ENCODE measurements at regions not wholly inside any gene's neighbourhood (a gene's known extent, or its start where the extent isn't known, plus 50 kb on each side); places are given as distances from the start of the nearest gene placed in this dataset.
"Not testable (repeated sequence)": the region's sequence is repeated elsewhere in the genome, so short reads cannot be mapped to it uniquely, and the experiment has no call there.

DNA sequence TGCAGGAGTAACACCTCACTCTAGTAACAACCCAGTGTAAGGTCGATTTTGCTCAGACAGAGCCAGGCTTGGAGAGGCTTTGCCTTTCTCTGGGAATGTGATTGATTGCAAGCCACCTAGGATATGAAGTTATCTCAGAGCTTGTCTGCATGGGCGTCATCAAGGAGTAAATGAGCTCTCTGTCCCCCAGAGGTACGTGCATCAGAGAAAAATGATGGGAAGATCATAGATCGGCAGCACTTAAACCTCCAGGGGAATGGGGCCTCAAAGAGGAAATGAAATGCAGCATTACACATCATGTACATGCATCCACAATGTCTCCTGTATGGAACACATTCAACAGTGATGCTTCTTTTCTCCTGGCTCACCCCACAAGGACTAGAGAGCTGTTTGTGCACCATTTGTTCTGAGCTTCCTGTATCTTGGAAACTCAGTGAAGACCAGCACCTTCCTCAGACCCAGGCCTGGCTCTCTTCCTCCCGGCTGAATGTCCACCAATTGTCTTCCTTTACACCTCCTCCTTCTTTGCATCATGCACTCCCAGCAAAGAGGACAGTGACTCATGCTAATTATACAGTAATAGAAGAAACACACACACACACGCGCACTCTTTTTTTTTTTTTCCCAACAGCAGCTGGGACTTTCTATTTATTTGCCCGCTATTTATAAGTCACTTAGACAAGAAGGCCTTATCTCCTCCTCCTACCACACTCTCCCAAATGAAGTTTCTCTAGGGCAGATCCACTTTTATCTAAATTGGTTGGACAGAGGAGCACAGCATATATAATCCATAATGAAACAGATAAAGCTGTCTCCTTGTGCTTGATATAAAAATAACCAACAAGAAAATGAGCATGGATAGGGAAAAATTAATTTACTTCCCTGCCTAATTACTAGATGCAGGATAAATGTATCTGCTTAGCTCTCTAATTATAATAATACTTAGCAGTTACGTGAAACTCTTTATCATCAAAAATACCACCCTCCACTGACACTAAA lies 990.7 kb downstream of the CCSER2 start:
- DNase-seq (ENCODE audit: low spot score): peak; percentile 20

DNA sequence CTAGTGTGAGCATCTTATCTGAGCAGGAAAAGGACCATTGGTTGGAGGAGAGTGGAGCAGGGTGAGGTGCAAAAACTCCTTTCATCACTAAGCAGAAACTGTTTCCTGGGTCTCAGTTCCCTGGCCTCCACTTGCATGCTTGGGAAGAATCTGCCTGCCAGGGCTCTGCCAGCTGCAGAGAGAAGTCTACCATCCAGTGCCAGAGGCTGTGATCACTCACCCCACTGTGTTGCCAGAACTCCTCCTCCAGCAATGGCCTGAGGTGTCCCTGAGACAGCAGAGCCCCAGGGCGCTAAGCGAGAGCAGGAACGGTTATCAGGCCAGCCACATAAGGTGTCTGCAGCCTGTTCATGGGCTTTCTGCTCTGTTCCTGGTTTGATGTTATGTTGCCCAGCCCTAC lies 991.4 kb downstream of the CCSER2 start:
- DNase-seq (ENCODE audit: low spot score): no peak

GRCh38 chr10:85333594-85333993 lies 1005.2 kb downstream of the CCSER2 start:
- no peak for DNase-seq (ENCODE audit: low spot score)

DNA sequence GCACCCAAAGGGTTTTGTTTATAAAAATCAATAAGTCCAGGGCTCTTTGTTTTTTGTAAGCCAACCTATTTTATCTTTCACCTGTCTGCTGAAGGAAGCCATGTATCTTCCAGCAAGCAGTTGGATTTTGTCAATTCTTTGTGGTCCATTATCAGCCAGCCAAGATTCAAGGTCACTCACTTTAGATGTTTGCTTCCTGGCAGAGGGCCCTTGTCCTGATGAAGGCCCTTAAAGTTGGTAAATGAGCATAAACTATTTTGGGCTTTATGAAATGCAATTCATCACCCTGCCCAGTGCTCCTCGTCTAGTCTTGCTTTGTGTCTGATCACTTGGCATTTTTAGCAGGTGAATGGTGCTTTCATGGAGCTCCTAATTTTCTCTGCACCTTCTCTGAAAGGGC lies 1004.2 kb downstream of the GRID1 start:
- DNase-seq (ENCODE audit: low spot score): no peak

GRCh38 chr10:85377029-85377806 lies 989.4 kb downstream of the GRID1 start:
- no peak for DNase-seq (ENCODE audit: low spot score)

DNA sequence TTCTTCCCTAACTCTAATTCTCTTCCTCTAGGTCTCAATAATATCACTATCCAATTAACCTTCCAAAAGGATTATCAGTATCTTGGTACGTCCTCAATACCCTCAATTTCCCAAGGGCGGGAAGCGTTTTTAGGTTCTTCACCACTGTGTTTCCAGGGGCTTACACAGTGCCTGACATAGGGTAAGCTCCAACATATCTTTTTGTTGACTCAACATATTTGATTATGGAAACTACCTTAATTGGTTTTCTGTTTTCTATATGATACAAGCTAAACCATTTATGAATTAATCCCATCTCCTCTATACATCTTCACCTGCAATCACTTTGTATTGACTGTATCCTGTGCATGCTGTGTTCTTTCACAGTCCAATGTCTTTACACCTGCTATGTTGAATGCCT lies 987.3 kb downstream of the GRID1 start:
- no peak for DNase-seq (ENCODE audit: low spot score)

- DNase-seq (ENCODE audit: low spot score): no peak
Measured at GRCh38 chr10:85400981-85401695, 965.5 kb downstream of the GRID1 start.

GRCh38 chr10:85402541-85402940 lies 964.1 kb downstream of the GRID1 start:
- no peak for DNase-seq (ENCODE audit: low spot score)

GRCh38 chr10:85407088-85407487 lies 959.5 kb downstream of the GRID1 start:
- DNase-seq (ENCODE audit: low spot score): no peak

- DNase-seq (ENCODE audit: low spot score): no peak
Measured at GRCh38 chr10:85408388-85408787, 958.2 kb downstream of the GRID1 start.

DNA sequence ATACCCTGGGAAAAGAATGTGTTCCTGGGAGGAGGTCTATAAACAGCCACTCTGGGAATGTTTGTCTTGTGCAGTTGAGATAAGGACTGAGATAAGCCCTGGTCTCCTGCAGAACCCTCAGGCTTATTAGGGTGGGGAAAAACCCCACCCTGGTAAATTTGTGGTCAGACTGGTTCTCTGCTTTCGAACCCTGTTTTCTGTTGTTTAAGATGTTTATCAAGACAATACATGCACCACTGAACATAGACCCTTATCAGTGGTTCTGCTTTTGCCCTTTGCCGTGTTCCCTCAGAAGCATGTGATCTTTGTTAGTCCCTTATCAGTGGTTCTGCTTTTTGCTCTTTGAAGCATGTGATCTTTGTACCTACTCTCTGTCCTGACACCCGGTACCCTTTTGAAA lies 956.0 kb downstream of the GRID1 start:
- DNase-seq (ENCODE audit: low spot score): not testable (repeated sequence)

- no peak for DNase-seq (ENCODE audit: low spot score)
Measured at GRCh38 chr10:85413570-85413969, 953.0 kb downstream of the GRID1 start.

DNA sequence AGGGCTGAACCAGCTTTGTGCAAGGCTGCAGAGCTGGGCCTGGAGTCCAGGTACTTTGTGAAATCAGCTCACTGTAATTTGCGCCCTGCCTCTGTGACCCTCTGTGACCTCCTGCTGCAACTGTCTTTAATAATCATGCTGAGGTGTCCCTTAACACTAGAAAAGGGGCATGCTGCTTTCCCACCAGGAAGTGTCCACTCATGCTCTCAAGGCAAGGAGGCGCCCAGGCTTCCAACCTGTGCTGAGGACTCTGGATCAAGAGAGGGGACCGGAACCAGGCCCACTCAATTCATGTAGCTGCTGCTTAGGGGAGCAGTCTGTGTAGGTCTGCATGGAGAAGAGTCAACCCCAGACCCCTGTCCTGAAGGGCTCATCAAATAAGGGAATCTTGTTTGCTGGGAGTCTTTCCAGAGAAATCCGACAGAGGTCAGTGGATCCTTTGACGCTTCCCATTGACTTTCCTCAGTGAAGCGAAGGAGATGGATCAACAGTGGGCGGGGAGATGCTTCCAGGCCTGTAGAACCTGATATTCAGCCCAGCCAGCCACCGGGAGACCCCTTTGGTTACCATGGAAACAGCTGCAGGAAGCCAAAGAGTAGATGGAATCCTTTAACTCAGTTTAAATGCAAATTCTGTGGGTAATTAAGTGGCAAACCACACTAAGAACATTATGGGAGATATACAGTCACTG lies 945.9 kb downstream of the GRID1 start:
- no peak for DNase-seq (ENCODE audit: low spot score)

DNA sequence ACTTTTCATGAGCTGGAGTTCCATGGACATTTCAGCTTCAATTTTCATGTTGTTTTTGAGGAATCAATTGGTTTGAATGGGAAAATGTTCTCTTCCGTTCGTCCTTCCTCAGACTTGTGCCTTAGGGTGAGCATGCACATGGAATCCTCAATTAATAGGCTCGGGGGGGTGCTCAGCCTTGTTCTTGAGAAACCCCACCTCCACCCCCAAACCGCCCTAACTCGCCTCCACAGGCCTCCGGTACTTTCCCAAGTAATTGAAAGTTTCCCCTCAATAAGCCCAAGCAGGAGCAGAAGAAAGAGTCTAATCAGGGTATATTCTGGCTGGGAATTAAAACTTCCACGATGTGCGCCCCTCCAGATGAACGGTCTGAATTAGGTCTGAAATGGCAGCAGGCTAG lies 945.2 kb downstream of the GRID1 start:
- no peak for DNase-seq (ENCODE audit: low spot score)

GRCh38 chr10:85429126-85429525 lies 937.5 kb downstream of the GRID1 start:
- no peak for DNase-seq (ENCODE audit: low spot score)

DNA sequence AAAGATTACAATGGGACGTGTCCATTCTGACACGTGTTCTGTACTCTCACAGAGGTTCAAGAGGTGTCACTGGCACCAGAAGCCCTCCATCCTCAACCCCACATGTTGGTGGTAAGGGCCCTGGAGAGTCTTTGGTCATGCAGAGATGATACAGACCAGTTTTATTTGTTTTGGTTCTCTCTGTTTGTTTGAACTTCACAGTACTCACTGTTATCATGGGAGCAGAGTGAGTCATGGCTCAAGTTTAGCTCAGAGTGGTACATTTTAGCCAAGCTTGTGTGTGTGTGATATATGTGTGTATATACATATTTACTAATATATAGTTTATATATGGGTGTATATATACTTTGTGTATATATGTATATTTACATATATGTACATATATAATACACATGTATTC lies 935.6 kb downstream of the GRID1 start:
- peak; percentile 47 for DNase-seq (ENCODE audit: low spot score)

DNA sequence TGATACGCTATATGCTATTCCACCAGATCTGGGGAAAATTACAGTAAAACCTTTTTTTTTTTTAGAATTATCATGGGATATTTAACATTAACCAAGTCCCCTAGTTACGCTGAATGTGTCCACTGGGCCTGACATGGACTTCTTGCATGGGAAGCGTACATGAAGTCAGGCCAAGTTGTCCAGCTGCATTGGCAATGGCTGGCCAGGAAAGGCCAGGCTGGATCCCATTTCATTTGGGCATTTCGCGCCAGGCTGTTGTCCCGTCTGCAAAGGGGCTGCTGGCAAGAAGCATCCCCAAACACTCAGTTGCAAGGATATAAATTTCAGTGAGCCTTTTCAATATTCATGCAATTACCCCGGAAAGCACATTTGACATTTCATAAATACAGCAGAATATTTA lies 933.3 kb downstream of the GRID1 start:
- no peak for DNase-seq (ENCODE audit: low spot score)

GRCh38 chr10:85444868-85445267 lies 921.7 kb downstream of the GRID1 start:
- DNase-seq (ENCODE audit: low spot score): no peak

DNA sequence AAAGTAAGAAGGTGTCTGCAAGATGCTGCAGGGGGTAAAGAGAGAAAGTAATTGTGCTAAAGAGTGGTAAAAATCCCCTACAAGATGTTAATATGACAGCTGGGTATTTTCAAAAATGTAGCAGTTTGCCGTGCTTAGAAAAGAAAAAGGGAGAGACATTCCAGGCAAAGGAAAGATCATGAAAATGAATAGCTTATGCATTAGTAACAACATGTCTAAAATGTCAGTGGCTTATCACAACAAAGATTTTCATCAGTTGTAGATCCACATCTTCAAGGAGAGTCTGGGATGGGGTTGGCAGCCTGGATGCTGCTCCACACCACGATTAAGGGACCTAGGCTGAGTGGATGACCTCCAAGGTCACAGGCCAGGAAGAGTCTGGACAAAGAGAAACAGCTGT lies 920.9 kb downstream of the GRID1 start:
- DNase-seq (ENCODE audit: low spot score): peak; percentile 46

DNA sequence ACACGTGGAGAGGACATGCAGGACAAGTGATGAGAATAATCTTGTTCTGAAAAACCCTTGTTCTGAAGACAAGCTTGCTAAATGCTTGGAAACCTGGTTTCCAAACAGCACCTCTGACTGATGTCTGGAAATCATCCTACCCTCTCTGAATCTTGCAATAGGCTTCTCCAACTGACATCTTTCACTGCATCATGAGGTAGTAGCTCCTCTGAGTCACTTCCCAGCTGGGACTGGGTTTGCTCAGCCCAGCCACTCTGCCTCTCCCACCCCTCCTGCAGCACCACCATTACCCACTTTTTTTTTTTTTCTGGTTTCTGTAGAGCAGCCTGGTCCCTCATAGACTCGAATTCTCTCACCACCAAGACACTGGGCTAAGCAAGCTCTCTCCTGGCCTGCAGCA lies 919.8 kb downstream of the GRID1 start:
- DNase-seq (ENCODE audit: low spot score): peak; percentile 63

- DNase-seq (ENCODE audit: low spot score): no peak
Measured at GRCh38 chr10:85447690-85448089, 918.9 kb downstream of the GRID1 start.
